Coronary artery (tissue), 2 donors: ENCODE measurements at regions not wholly inside any gene's neighbourhood (a gene's known extent, or its start where the extent isn't known, plus 50 kb on each side); places are given as distances from the start of the nearest gene placed in this dataset.
"Not testable (repeated sequence)": the region's sequence is repeated elsewhere in the genome, so short reads cannot be mapped to it uniquely, and the experiment has no call there.

ENCODE experiments used
- DNase-seq: peaks from one replicate; pipeline ENCODE4 v3.0.0-alpha.2; 2017; ENCODE audit warnings: low spot score
- H3K27ac ChIP-seq, 2 donors: fragments of 200-600 bp; sonication (generic); one replicate each; pipeline ENCODE4 v1.5.1; 2016 to 2019
- H3K4me3 ChIP-seq: fragments of 200-600 bp; sonication (generic); 2 replicates; pipeline ENCODE4 v1.5.1; 2016; ENCODE audit warnings: mild to moderate bottlenecking, moderate library complexity
- CTCF ChIP-seq: fragments of 200-600 bp; sonication (generic); IDR thresholded peaks from one replicate; pipeline ENCODE4 v1.5.1; 2019; ENCODE audit warnings: antibody characterized with exemption

GRCh38 chr1:213693864-213694263, 293.9 kb upstream of the PROX1 start:
- no peak for DNase-seq
- Histone ChIP-seq H3K4me3 (no peak overlapping the region), H3K27ac (no peak overlapping the region)
- TF ChIP-seq CTCF = no peak

- Histone ChIP-seq H3K27ac (no peak overlapping the region), H3K4me3 (no peak overlapping the region)
- DNase-seq = no peak
- no peak for TF ChIP-seq CTCF
Observed at GRCh38 chr1:213697192-213697802, 290.5 kb upstream of the PROX1 start.

- Histone ChIP-seq H3K4me3 (no peak overlapping the region), H3K27ac (no peak overlapping the region)
- DNase-seq = no peak
- TF ChIP-seq CTCF = no peak
Observed at GRCh38 chr1:213698092-213698702, 289.6 kb upstream of the PROX1 start.

- no peak for TF ChIP-seq CTCF
- H3K4me3 ChIP-seq = no peak overlapping the region
- DNase-seq = no peak
- H3K27ac ChIP-seq = no peak overlapping the region
Observed at GRCh38 chr1:213702703-213703102, 285.1 kb upstream of the PROX1 start.

- no peak for DNase-seq
Observed at GRCh38 chr1:213704941-213705340, 282.8 kb upstream of the PROX1 start.

GRCh38 chr1:213711833-213712490, 275.8 kb upstream of the PROX1 start:
- H3K27ac ChIP-seq, DNase-seq: not testable (repeated sequence)

More at GRCh38 chr1:213704941-213705340, 282.8 kb upstream of the PROX1 start:
- Histone ChIP-seq H3K27ac (no peak overlapping the region), H3K4me3 (no peak overlapping the region)
- TF ChIP-seq CTCF = no peak

GRCh38 chr1:213714645-213715044, 273.1 kb upstream of the PROX1 start:
- DNase-seq = no peak
- TF ChIP-seq CTCF = no peak
- H3K27ac ChIP-seq = no peak overlapping the region
- no peak overlapping the region for H3K4me3 ChIP-seq

More at GRCh38 chr1:213711833-213712490, 275.8 kb upstream of the PROX1 start:
- not testable (repeated sequence) for H3K4me3 ChIP-seq
